ENCODE measurements at regions not wholly inside any gene's neighbourhood (a gene's known extent, or its start where the extent isn't known, plus 50 kb on each side); places are given as distances from the start of the nearest gene placed in this dataset.
"Not testable (repeated sequence)": the region's sequence is repeated elsewhere in the genome, so short reads cannot be mapped to it uniquely, and the experiment has no call there.

DNA sequence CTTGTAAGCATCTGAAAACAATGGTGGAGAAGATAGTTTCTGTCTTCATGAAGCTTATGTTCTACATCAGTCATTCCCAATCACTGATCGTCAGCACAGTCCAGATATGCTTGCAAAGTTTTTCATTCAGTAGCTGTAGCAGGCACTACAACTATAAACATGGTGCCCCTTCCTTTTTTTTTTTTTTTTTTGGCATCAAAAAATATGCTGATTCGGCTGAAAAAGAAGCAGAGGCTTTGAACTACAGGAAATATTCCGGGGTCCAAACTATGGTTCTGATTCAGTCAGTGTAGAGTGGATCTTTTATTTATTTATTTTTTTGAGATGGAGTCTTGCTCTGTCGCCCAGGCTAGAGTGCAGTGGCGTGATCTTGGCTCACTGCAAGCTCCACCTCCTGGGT is 414.4 kb downstream of the OLFM4 start:
- 81 to 83% methylated on average over 5 of the region's 5 CpGs for WGBS, 2 donors
- no peaks in the 10 kb centered on the region for H3K27me3 ChIP-seq
- TF ChIP-seq, protein P1, sequence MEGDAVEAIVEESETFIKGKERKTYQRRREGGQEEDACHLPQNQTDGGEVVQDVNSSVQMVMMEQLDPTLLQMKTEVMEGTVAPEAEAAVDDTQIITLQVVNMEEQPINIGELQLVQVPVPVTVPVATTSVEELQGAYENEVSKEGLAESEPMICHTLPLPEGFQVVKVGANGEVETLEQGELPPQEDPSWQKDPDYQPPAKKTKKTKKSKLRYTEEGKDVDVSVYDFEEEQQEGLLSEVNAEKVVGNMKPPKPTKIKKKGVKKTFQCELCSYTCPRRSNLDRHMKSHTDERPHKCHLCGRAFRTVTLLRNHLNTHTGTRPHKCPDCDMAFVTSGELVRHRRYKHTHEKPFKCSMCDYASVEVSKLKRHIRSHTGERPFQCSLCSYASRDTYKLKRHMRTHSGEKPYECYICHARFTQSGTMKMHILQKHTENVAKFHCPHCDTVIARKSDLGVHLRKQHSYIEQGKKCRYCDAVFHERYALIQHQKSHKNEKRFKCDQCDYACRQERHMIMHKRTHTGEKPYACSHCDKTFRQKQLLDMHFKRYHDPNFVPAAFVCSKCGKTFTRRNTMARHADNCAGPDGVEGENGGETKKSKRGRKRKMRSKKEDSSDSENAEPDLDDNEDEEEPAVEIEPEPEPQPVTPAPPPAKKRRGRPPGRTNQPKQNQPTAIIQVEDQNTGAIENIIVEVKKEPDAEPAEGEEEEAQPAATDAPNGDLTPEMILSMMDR (IDR thresholded peaks at IDR 0.05) = no peak
- no peak for TF ChIP-seq POLR2AphosphoS5 (IDR thresholded peaks at IDR 0.05)
- no peak for TF ChIP-seq POLR2A (IDR thresholded peaks at IDR 0.05)
- TF ChIP-seq EP300 (IDR thresholded peaks at IDR 0.05) = no peak
- no peak for DNase-seq
- H3K4me1 ChIP-seq = no peaks in the 10 kb centered on the region
- ATAC-seq (ENCODE audit: low FRiP score in 2 of 2) = no peak
- H3K9me3 ChIP-seq = no peaks in the 10 kb centered on the region
- no peak overlapping the region for H3K4me3 ChIP-seq
- no peak overlapping the region for H3K27ac ChIP-seq
- H3K36me3 ChIP-seq = no peaks in the 10 kb centered on the region

DNA sequence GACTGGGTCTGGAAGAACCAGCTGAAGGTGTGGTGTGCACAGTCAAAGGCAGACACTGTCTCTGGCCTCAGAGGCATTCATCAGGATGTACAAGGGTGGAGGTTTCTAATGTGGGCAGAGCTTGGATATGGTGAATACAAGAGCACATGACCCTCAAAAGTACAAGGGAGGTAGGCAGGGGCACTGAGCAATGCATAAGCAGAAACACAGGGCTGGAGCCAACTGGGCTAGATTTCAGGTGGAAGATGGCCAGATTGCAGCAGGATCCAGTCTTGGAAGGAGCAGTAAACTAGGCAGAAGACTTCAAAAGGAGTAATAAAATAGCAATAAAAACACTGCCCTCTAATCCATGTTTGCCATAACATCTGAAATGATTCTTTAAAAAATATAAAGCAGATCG is 417.1 kb downstream of the OLFM4 start:
- 86 to 88% methylated on average over 1 of the region's 1 CpG for WGBS, 2 donors
- no peaks in the 10 kb centered on the region for H3K36me3 ChIP-seq
- H3K27ac ChIP-seq = no peak overlapping the region
- ATAC-seq (ENCODE audit: low FRiP score in 2 of 2) (no peak), DNase-seq (no peak)
- no peaks in the 10 kb centered on the region for H3K27me3 ChIP-seq
- H3K9me3 ChIP-seq = peaks cover 0 to 13% (median 7%) of the 10 kb centered on the region in 4 donors
- no peak overlapping the region for H3K4me3 ChIP-seq
- TF ChIP-seq EP300 (IDR thresholded peaks at IDR 0.05) (no peak), POLR2AphosphoS5 (IDR thresholded peaks at IDR 0.05) (no peak), POLR2A (IDR thresholded peaks at IDR 0.05) (no peak)
- TF ChIP-seq, protein P1 (IDR thresholded peaks at IDR 0.05) = no peak
- H3K4me1 ChIP-seq = no peaks in the 10 kb centered on the region

- ATAC-seq (ENCODE audit: low FRiP score in 2 of 2) = no peak
- 77 to 85% methylated on average over 4 of the region's 4 CpGs for WGBS, 2 donors
These were observed 418.8 kb downstream of the OLFM4 start for GRCh38 chr13:53447456-53447855.

GRCh38 chr13:53447863-53448262 is 419.2 kb downstream of the OLFM4 start:
- no peak for DNase-seq
- Histone ChIP-seq H3K4me3 (no peak overlapping the region), H3K27me3 (no peaks in the 10 kb centered on the region), H3K36me3 (no peaks in the 10 kb centered on the region), H3K4me1 (no peaks in the 10 kb centered on the region), H3K27ac (no peak overlapping the region), H3K9me3 (peaks cover 0 to 13% (median 10%) of the 10 kb centered on the region in 4 donors)
- TF ChIP-seq EP300 (IDR thresholded peaks at IDR 0.05) = no peak
- no peak for TF ChIP-seq POLR2AphosphoS5 (IDR thresholded peaks at IDR 0.05)
- TF ChIP-seq, protein P1 (IDR thresholded peaks at IDR 0.05) = no peak
- no peak for TF ChIP-seq POLR2A (IDR thresholded peaks at IDR 0.05)
- no peak for ATAC-seq (ENCODE audit: low FRiP score in 2 of 2)
- WGBS, 2 donors = 76 to 80% methylated on average over 5 of the region's 5 CpGs

More at GRCh38 chr13:53447456-53447855, 418.8 kb downstream of the OLFM4 start:
- Histone ChIP-seq H3K4me1 (no peaks in the 10 kb centered on the region), H3K4me3 (no peak overlapping the region), H3K36me3 (no peaks in the 10 kb centered on the region), H3K27me3 (no peaks in the 10 kb centered on the region), H3K9me3 (peaks cover 0 to 13% (median 10%) of the 10 kb centered on the region in 4 donors), H3K27ac (no peak overlapping the region)
- TF ChIP-seq EP300 (IDR thresholded peaks at IDR 0.05) (no peak), POLR2AphosphoS5 (IDR thresholded peaks at IDR 0.05) (no peak)
- DNase-seq = no peak

DNA sequence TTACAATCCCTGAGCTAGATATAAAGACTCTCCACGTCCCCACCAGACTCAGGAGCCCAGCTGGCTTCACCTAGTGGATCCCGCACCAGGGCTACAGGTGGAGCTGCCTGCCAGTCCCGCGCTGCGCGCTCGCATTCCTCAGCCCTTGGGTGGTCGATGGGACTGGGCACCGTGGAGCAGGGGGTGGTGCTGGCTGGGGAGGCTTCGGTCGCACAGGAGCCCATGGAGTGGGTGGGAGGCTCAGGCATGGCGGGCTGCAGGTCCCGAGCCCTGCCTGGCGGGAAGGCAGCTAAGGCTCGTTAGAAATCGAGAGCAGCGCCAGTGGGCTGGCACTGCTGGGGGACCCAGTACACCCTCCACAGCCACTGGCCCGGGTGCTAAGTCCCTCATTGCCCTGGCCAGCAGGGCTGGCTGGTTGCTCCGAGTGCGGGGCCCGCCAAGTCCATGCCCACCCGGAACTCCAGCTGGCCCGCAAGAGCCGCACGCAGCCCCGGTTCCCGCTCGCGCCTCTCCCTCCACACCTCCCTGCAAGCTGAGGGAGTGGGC is 423.7 kb downstream of the OLFM4 start:
- H3K9me3 ChIP-seq = peaks cover 0 to 13% (median 10%) of the 10 kb centered on the region in 4 donors
- ATAC-seq (ENCODE audit: low FRiP score in 2 of 2); H3K4me3 ChIP-seq; H3K27me3 ChIP-seq; H3K4me1 ChIP-seq; H3K27ac ChIP-seq; H3K36me3 ChIP-seq: not testable (repeated sequence)
- DNase-seq = peak in 1 of 2 donors; percentile 73
- 94% methylated on average over 26 of the region's 29 CpGs; no CpG with 5 or more reads in 1 of the 2 donors for WGBS, 2 donors

DNA sequence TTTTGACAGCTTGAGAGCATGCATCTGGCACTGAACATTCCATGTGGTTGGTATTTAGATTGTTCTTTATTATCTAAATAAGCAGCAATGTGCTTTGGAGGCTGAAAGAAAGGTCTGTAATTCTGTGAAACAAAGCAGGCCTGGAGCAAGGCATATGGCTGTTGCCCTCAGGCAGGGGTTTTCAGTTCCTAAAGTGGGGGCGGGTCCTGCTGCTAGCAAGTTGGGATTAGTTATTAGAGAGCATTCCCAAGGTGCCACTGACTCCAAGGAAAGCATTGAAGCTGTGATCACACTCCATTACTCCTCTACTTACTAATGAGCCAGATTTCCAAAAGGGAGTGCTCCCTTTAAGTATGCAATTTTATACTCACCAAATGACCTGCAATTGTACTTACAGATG is 432.2 kb downstream of the OLFM4 start:
- no peaks in the 10 kb centered on the region for H3K9me3 ChIP-seq
- no peaks in the 10 kb centered on the region for H3K27me3 ChIP-seq
- no peaks in the 10 kb centered on the region for H3K36me3 ChIP-seq
- WGBS, 2 donors = 30 to 85% methylated on average over 1 of the region's 1 CpG
- DNase-seq (no peak), ATAC-seq (ENCODE audit: low FRiP score in 2 of 2) (no peak)
- TF ChIP-seq POLR2A (IDR thresholded peaks at IDR 0.05) (no peak), POLR2AphosphoS5 (IDR thresholded peaks at IDR 0.05) (no peak), EP300 (IDR thresholded peaks at IDR 0.05) (no peak)
- TF ChIP-seq, protein P1 (IDR thresholded peaks at IDR 0.05) = no peak
- no peaks in the 10 kb centered on the region for H3K4me1 ChIP-seq
- H3K4me3 ChIP-seq = no peak overlapping the region
- H3K27ac ChIP-seq = no peak overlapping the region

All from upper lobe of left lung (tissue), 6 donors.